Suprapubic skin (tissue), 4 donors: ENCODE measurements at regions not wholly inside any gene's neighbourhood (a gene's known extent, or its start where the extent isn't known, plus 50 kb on each side); places are given as distances from the start of the nearest gene placed in this dataset.

Experiments used
- DNase-seq, 2 donors: peaks; one replicate each; pipeline ENCODE4 v3.0.0-alpha.2; 2019; ENCODE audit warnings: low spot score in 2 of 2
- H3K27ac ChIP-seq: fragments of 200-600 bp; sonication (generic); one replicate; pipeline ENCODE4 v1.5.1; 2019
- H3K27me3 ChIP-seq: fragments of 200-600 bp; sonication (generic); one replicate; pipeline ENCODE4 v1.5.1; 2019
- H3K36me3 ChIP-seq: fragments of 200-600 bp; sonication (generic); one replicate; pipeline ENCODE4 v1.5.1; 2019
- H3K4me1 ChIP-seq: fragments of 200-600 bp; sonication (generic); one replicate; pipeline ENCODE4 v1.5.1; 2019
- H3K4me3 ChIP-seq: fragments of 200-600 bp; sonication (generic); one replicate; pipeline ENCODE4 v1.5.1; 2019; ENCODE audit warnings: mild to moderate bottlenecking
- H3K9me3 ChIP-seq: fragments of 200-600 bp; sonication (generic); one replicate; pipeline ENCODE4 v1.5.1; 2019
- EP300 ChIP-seq: sonication (generic); formaldehyde crosslinking; IDR thresholded peaks from one replicate; pipeline ENCODE4 v1.6.1; 2017; ENCODE audit warnings: antibody characterized with exemption
- POLR2A ChIP-seq, 2 donors: fragments of 450-650 bp; IDR thresholded peaks; one replicate each; pipeline ENCODE4 v1.6.1; 2017; ENCODE audit warnings: antibody characterized with exemption in 2 of 2, mild to moderate bottlenecking in 2 of 2, moderate library complexity in 2 of 2
- POLR2AphosphoS5 ChIP-seq, 3 donors: sonication (generic); formaldehyde crosslinking; IDR thresholded peaks; one replicate each; pipeline ENCODE4 v1.6.1; 2017; ENCODE audit warnings: antibody characterized with exemption in 3 of 3
- WGBS: methylation state at CpG from one replicate; pipeline ENCODE4 v1.1.5; 2018; 5-methylcytosine and 5-hydroxymethylcytosine counted together
- TF ChIP-seq, protein P1 (sequence below), 2 donors: fragments of 200-600 bp in 1 of 2; fragments of 450-650 bp in 1 of 2; sonication (generic) in 1 of 2; IDR thresholded peaks; one replicate each; pipeline ENCODE4 v1.5.1; 2016 to 2019; ENCODE audit warnings: antibody characterized with exemption in 2 of 2, mild to moderate bottlenecking in 1 of 2, moderate library complexity in 1 of 2

GRCh38 chr5:17839848-17840247 is 205.6 kb downstream of the TAF11L14 start:
- no peak for DNase-seq
- Histone ChIP-seq H3K4me1 (no peaks in the 10 kb centered on the region), H3K9me3 (no peaks in the 10 kb centered on the region), H3K27me3 (no peaks in the 10 kb centered on the region), H3K27ac (no peak overlapping the region), H3K4me3 (no peak overlapping the region), H3K36me3 (no peaks in the 10 kb centered on the region)
- TF ChIP-seq EP300 (no peak), POLR2A (IDR thresholded peaks at IDR 0.05) (no peak), POLR2AphosphoS5 (IDR thresholded peaks at IDR 0.05) (no peak)
- TF ChIP-seq, protein P1, sequence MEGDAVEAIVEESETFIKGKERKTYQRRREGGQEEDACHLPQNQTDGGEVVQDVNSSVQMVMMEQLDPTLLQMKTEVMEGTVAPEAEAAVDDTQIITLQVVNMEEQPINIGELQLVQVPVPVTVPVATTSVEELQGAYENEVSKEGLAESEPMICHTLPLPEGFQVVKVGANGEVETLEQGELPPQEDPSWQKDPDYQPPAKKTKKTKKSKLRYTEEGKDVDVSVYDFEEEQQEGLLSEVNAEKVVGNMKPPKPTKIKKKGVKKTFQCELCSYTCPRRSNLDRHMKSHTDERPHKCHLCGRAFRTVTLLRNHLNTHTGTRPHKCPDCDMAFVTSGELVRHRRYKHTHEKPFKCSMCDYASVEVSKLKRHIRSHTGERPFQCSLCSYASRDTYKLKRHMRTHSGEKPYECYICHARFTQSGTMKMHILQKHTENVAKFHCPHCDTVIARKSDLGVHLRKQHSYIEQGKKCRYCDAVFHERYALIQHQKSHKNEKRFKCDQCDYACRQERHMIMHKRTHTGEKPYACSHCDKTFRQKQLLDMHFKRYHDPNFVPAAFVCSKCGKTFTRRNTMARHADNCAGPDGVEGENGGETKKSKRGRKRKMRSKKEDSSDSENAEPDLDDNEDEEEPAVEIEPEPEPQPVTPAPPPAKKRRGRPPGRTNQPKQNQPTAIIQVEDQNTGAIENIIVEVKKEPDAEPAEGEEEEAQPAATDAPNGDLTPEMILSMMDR (IDR thresholded peaks at IDR 0.05): no peak

GRCh38 chr5:17846496-17846895 is 212.2 kb downstream of the TAF11L14 start:
- H3K27me3 ChIP-seq: no peaks in the 10 kb centered on the region
- H3K9me3 ChIP-seq: no peaks in the 10 kb centered on the region
- no peak overlapping the region for H3K27ac ChIP-seq
- no peaks in the 10 kb centered on the region for H3K36me3 ChIP-seq
- no peaks in the 10 kb centered on the region for H3K4me1 ChIP-seq
- no peak for TF ChIP-seq POLR2AphosphoS5 (IDR thresholded peaks at IDR 0.05)
- no peak for TF ChIP-seq POLR2A (IDR thresholded peaks at IDR 0.05)
- no peak for TF ChIP-seq EP300
- TF ChIP-seq, protein P1 (IDR thresholded peaks at IDR 0.05): no peak
- no peak overlapping the region for H3K4me3 ChIP-seq
- no peak for DNase-seq
- 49% methylated on average over 2 of the region's 2 CpGs for WGBS

GRCh38 chr5:17847286-17847685 is 213.0 kb downstream of the TAF11L14 start:
- Histone ChIP-seq H3K27me3 (no peaks in the 10 kb centered on the region), H3K9me3 (no peaks in the 10 kb centered on the region), H3K36me3 (no peaks in the 10 kb centered on the region), H3K27ac (no peak overlapping the region), H3K4me1 (peaks cover 1% of the 10 kb centered on the region), H3K4me3 (no peak overlapping the region)
- TF ChIP-seq POLR2AphosphoS5 (IDR thresholded peaks at IDR 0.05): no peak
- TF ChIP-seq POLR2A (IDR thresholded peaks at IDR 0.05): no peak
- TF ChIP-seq, protein P1 (IDR thresholded peaks at IDR 0.05): no peak
- TF ChIP-seq EP300: no peak
- no peak for DNase-seq
- WGBS: 68% methylated on average over 2 of the region's 2 CpGs

- no peaks in the 10 kb centered on the region for H3K36me3 ChIP-seq
- TF ChIP-seq, protein P1 (IDR thresholded peaks at IDR 0.05): no peak
- TF ChIP-seq EP300 (no peak), POLR2A (IDR thresholded peaks at IDR 0.05) (no peak)
- H3K9me3 ChIP-seq: no peaks in the 10 kb centered on the region
- no peak overlapping the region for H3K4me3 ChIP-seq
- peak overlapping the region; percentile 34 for H3K27ac ChIP-seq
- H3K4me1 ChIP-seq: peaks cover 3% of the 10 kb centered on the region
- H3K27me3 ChIP-seq: no peaks in the 10 kb centered on the region
- DNase-seq: no peak
These were observed 217.9 kb downstream of the TAF11L14 start for GRCh38 chr5:17852111-17852510.

GRCh38 chr5:17852740-17853139 is 218.5 kb downstream of the TAF11L14 start:
- WGBS: 44% methylated on average over 3 of the region's 3 CpGs
- TF ChIP-seq EP300: no peak
- no peak for TF ChIP-seq POLR2AphosphoS5 (IDR thresholded peaks at IDR 0.05)
- TF ChIP-seq, protein P1 (IDR thresholded peaks at IDR 0.05): no peak
- no peak for TF ChIP-seq POLR2A (IDR thresholded peaks at IDR 0.05)
- H3K36me3 ChIP-seq: no peaks in the 10 kb centered on the region
- H3K27ac ChIP-seq: no peak overlapping the region
- H3K4me1 ChIP-seq: peaks cover 3% of the 10 kb centered on the region
- H3K4me3 ChIP-seq: no peak overlapping the region
- no peaks in the 10 kb centered on the region for H3K9me3 ChIP-seq
- no peak for DNase-seq
- H3K27me3 ChIP-seq: no peaks in the 10 kb centered on the region
